Activated CD8-positive, alpha-beta memory T cell treated with anti-CD3 and anti-CD28 coated beads for 36 hours (primary cell): ENCODE measurements at regions not wholly inside any gene's neighbourhood (a gene's known extent, or its start where the extent isn't known, plus 50 kb on each side); places are given as distances from the start of the nearest gene placed in this dataset.
"Not testable (repeated sequence)": the region's sequence is repeated elsewhere in the genome, so short reads cannot be mapped to it uniquely, and the experiment has no call there.

Experiments
- CTCF ChIA-PET: fragments of 350-600 bp; sonication (Branson Sonifier 250); formaldehyde crosslinking; loops from one replicate; lab custom pipeline; 2021; ENCODE audit warnings: antibody characterized with exemption; lab: Charles Lee
- POLR2A ChIA-PET: fragments of 350-600 bp; sonication (Branson Sonifier 250); formaldehyde crosslinking; loops from one replicate; lab custom pipeline; 2021; ENCODE audit warnings: antibody characterized with exemption; lab: Charles Lee

GRCh38 chr13:82606008-82606407, 1276.3 kb downstream of the SLITRK1 start:
- CTCF ChIA-PET, result no interaction called here
- POLR2A ChIA-PET, result no interaction called here

GRCh38 chr13:82597747-82598146, 1284.5 kb downstream of the SLITRK1 start:
- POLR2A ChIA-PET, result no interaction called here
- CTCF ChIA-PET, result no interaction called here

DNA sequence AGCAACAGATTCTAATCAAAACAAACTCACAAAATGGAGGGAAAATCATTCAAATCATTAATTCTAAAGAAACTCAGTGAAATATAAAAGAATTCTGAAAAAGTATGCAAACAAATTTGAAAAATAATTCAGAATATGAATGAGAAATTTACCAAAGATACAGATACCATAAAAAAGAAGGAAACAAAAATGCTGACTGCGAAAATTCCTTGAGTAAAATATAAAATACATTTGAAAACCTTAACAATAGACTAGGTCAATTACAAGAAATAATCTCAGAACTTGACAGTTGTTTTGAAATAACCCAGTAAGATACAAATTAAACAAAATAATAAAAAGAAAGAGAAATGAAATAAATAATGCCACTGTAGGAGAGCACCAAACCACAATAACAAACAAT, 1289.0 kb downstream of the SLITRK1 start:
- ChIA-PET POLR2A (no interaction called here), CTCF (no interaction called here)

- CTCF ChIA-PET, result no interaction called here
- POLR2A ChIA-PET, result no interaction called here
These were observed 1310.6 kb downstream of the SLITRK1 start for GRCh38 chr13:82571653-82572052.

DNA sequence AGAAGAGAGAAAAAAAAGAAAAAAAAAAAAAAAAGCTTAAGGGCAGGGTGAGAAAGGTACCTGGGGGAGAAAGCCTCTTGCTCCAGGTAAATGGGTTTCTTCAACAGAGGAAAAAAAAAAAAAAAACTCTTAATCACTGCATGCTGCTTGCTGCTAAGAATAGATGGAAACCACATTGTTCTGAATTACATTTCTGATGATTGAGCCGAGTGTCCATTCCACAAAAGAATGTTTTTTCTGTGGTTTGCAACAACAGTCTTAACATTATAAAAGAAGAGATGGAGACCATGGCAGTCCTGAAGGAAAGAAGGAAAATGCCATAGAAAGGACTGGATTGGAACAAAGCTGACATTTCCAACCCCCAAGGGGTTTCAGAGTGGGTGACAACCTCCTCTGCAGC, 1312.7 kb downstream of the SLITRK1 start:
- POLR2A ChIA-PET, result no interaction called here

GRCh38 chr13:82566864-82567263, 1315.4 kb downstream of the SLITRK1 start:
- ChIA-PET POLR2A (no interaction called here), CTCF (no interaction called here)

More for the DNA sequence above, 1312.7 kb downstream of the SLITRK1 start:
- CTCF ChIA-PET, result no interaction called here

GRCh38 chr13:82565201-82565600, 1317.1 kb downstream of the SLITRK1 start:
- CTCF ChIA-PET, result no interaction called here
- POLR2A ChIA-PET, result no interaction called here

GRCh38 chr13:82560889-82561288, 1321.4 kb downstream of the SLITRK1 start:
- ChIA-PET POLR2A (no interaction called here), CTCF (no interaction called here)

DNA sequence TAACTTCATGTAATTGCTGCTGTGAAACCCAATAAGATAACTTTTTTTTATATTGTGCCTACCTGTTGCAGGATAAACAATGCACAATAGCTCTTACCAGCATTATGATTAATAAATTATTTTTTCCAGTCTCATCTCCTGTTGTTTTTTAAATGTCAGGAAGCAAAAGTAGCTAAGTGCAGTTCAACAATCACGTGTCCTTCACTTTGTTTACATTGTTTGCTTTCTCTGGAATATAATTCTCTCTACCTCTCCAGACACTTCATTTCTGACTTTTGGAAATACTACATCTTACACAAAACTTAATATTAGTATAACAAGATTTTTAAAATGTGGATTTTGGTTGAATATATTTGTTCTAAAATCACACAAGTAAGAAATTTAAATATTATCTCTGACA, 1359.4 kb downstream of the SLITRK1 start:
- ChIA-PET CTCF (no interaction called here), POLR2A (no interaction called here)

DNA sequence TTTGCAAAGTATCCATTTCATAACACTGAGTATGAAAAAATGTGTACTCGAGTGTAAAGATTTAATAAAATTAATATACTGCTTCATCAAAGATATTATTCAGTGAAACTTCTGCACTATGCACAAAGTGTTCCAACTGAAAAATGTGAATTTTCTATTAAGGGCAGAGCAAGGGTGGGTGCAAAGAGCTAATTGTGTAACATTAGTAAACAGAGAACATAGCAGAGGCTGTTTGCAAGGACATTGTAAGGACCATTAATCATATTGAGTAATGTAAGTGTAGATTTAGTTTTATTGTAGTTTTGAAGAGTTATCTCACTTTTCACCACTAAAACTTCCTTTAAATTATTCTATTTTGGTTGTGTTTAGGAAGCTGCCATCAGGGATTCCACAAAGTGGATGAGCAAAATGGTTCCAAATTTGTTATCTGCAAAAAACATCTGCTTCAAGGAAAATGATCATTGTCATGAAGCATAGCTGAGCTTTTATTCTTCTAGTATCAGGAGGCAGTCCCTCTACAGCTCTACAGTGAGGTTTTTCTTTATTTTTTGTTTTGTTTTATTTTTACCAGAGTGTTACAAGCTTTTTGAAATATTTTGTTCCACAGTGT, 1375.4 kb downstream of the SLITRK1 start:
- CTCF ChIA-PET, result no interaction called here

DNA sequence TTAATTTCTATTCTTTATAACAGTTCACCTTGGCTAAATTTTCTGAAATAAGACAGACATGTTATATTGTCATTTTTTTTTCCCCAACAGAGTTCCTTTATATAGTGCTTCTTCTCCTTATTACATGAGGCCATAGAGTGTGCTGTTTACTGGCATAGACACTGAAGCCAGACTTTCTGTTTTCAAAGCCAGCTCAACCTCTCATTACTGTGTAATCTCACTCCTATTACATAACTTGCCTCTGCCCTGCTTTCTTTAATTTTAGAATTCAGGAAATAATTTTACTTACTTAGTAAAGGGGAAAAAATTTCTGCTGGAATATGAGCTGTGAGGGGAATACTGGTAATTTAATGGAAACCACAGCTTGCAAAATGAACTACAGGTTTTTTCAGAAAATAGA, 1380.4 kb downstream of the SLITRK1 start:
- ChIA-PET POLR2A (no interaction called here), CTCF (no interaction called here)

More for the DNA sequence above, 1375.4 kb downstream of the SLITRK1 start:
- POLR2A ChIA-PET, result no interaction called here

DNA sequence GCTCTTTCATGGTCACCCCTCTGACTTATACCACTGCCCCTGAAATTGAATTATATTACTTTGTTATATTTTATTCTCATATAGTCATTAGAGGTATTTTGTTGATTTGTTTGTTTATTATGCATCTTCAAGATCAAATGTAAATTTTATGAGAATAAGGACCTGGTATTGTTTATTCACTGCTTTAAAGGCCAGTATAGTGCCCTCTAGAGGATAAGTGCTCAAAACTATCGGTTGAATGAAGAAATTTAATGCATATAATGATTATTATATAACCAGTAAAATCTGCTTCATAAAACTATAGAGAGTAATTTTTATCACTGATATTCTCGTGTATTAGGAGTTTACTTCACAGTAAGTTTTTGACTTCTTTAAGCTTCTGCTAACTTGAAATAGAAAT, 1401.9 kb downstream of the SLITRK1 start:
- ChIA-PET CTCF (no interaction called here), POLR2A (no interaction called here)

- CTCF ChIA-PET, result no interaction called here
- POLR2A ChIA-PET, result no interaction called here
These were observed 1404.8 kb downstream of the SLITRK1 start for GRCh38 chr13:82477436-82477835.

- POLR2A ChIA-PET, result no interaction called here
These were observed 1414.6 kb downstream of the SLITRK1 start for GRCh38 chr13:82467626-82468025.

DNA sequence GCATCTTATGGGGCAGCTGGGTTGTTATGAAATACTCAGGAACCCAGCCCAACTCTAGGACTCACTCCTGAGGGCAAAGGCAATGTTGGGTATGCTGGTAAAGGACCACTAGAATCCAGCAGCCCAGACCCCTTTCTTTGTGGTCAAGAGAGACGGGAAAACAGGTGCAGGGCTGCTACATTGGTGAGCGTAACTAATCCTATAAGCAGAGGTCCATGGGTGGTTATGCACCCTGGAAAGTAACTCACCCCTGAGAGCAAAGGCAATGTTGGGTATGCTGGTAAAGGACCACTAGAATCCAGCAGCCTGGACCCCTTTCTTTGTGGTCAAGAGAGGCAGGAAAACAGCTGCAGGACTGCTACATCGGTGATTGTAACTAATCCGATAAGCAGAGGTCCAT, 1422.7 kb downstream of the SLITRK1 start:
- CTCF ChIA-PET, POLR2A ChIA-PET: not testable (repeated sequence)

More at GRCh38 chr13:82467626-82468025, 1414.6 kb downstream of the SLITRK1 start:
- CTCF ChIA-PET, result no interaction called here

GRCh38 chr13:82458169-82458568, 1424.1 kb downstream of the SLITRK1 start:
- CTCF ChIA-PET, result no interaction called here
- POLR2A ChIA-PET, result no interaction called here

GRCh38 chr13:82457548-82457947, 1424.7 kb downstream of the SLITRK1 start:
- CTCF ChIA-PET, POLR2A ChIA-PET: not testable (repeated sequence)

- ChIA-PET POLR2A (no interaction called here), CTCF (no interaction called here)
These were observed 1434.7 kb downstream of the SLITRK1 start for GRCh38 chr13:82447416-82448077.

DNA sequence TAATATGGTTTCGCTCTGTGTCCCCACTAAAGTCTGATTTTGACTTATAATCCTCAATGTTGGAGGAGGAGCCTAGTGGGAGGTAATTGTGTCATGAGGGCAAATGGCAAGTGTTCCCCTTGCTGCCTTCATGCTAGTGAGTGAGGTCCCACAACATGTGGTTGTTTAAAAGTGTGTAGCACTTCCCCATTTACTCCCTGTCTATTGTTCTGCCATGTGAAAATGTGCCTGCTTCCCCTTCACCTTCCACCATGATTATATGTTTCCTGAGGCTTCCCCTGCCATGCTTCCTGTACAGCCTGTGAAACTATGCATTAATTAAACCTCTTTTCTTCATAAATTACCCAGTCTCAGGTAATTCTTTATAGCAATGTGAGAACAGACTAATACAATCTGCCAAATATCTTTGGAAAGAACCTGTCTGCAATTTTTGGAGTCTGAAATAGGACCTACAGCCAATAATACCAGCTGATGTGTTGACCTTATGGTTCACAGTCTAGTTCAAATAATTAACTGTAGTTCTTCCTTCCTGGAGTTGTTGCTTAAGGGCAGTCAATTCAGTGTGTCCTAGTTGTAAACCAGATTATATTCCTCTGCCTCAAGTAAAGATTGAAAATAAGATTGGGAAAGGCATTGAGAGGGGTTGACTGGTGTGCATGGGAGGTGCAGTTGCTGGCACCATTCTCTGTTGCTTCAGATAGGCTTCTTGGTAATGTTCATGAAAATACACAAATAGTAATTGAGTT, 1442.9 kb downstream of the SLITRK1 start:
- ChIA-PET CTCF (no interaction called here), POLR2A (no interaction called here)

- ChIA-PET POLR2A (no interaction called here), CTCF (no interaction called here)
These were observed 1444.0 kb downstream of the SLITRK1 start for GRCh38 chr13:82438320-82438719.

DNA sequence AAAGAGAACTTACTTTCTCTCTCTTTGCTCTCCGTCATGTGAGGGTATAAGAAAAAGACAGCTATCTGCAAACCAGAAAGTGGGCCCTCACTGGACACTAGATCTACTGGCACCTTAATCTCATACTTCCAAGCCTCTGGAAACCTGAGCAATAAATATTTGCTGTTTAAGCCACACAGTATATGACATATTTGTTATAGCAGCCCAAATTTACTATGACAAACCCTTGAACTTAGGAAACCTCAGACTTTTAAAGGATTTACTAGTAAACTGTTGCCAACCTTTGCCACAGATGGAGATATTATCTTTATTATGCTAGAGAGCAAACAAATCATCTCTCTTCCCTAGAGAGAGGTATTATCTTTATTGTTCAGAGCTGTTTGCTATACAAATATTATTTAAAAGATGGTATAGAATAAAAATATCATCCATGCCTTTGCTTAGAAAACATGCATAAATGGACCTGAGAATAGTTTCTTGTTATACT, 1446.1 kb downstream of the SLITRK1 start:
- ChIA-PET CTCF (interaction anchor here (1.0 kb wide), 1 partner anchor 13 kb away, joined by 3 read pairs; no protein-coding TSS in a partner anchor), POLR2A (no interaction called here)
